Prostate gland (tissue), 2 donors: ENCODE measurements at regions not wholly inside any gene's neighbourhood (a gene's known extent, or its start where the extent isn't known, plus 50 kb on each side); places are given as distances from the start of the nearest gene placed in this dataset.

Experiments
- POLR2A ChIP-seq: fragments of 450-650 bp; IDR thresholded peaks from one replicate; pipeline ENCODE4 v1.6.1; 2016; ENCODE audit warnings: antibody characterized with exemption, mild to moderate bottlenecking
- POLR2AphosphoS5 ChIP-seq: sonication (generic); formaldehyde crosslinking; IDR thresholded peaks from one replicate; pipeline ENCODE4 v1.6.1; 2017; ENCODE audit warnings: antibody characterized with exemption
- TF ChIP-seq, protein P1 (sequence below), 4 experiments: fragments of 200-600 bp in 2 of 4; fragments of 450-650 bp in 2 of 4; sonication (generic) in 2 of 4; IDR thresholded peaks; 1 replicate in 3 of 4; 2 replicates in 1 of 4; pipeline ENCODE4 v1.5.1; 2016 to 2019; ENCODE audit warnings: antibody characterized with exemption in 4 of 4, mild to moderate bottlenecking in 2 of 4, moderate library complexity in 2 of 4

DNA sequence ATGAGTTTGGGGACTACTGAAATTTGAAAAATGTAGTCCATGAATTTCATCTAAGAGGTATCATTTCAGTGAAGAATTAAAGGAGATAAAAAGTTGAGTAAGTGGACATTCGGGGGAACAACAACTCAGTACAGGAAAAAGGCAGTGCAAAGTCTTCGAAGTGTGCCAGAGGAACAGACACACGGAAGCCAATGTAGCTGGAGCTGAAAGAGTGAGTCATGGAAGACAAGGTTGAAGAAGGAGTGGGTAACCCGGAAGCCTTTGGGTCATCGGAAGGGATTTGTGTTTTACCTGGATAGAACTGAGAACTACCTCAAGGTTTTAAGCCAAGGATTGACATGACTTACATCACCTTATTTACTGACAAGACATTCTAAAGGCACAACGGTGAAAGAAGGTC, 733.4 kb downstream of the NCAM2 start:
- TF ChIP-seq, protein P1, sequence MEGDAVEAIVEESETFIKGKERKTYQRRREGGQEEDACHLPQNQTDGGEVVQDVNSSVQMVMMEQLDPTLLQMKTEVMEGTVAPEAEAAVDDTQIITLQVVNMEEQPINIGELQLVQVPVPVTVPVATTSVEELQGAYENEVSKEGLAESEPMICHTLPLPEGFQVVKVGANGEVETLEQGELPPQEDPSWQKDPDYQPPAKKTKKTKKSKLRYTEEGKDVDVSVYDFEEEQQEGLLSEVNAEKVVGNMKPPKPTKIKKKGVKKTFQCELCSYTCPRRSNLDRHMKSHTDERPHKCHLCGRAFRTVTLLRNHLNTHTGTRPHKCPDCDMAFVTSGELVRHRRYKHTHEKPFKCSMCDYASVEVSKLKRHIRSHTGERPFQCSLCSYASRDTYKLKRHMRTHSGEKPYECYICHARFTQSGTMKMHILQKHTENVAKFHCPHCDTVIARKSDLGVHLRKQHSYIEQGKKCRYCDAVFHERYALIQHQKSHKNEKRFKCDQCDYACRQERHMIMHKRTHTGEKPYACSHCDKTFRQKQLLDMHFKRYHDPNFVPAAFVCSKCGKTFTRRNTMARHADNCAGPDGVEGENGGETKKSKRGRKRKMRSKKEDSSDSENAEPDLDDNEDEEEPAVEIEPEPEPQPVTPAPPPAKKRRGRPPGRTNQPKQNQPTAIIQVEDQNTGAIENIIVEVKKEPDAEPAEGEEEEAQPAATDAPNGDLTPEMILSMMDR (IDR thresholded peaks at IDR 0.05) = no peak
- TF ChIP-seq POLR2A = no peak
- TF ChIP-seq POLR2AphosphoS5 = no peak
